Liver (tissue), 3 donors: ENCODE measurements at regions not wholly inside any gene's neighbourhood (a gene's known extent, or its start where the extent isn't known, plus 50 kb on each side); places are given as distances from the start of the nearest gene placed in this dataset.

Experiments used
- ATF3 ChIP-seq: IDR thresholded peaks from 2 replicates; pipeline ENCODE4 v1.6.1; 2016; ENCODE audit warnings: antibody characterized with exemption
- EGR1 ChIP-seq, 2 donors: IDR thresholded peaks; 2 replicates each; pipeline ENCODE4 v1.6.1; 2016 to 2018; ENCODE audit warnings: antibody characterized with exemption in 2 of 2, low read depth in 2 of 2
- FOXA1 ChIP-seq: IDR thresholded peaks from 2 replicates; pipeline ENCODE4 v1.6.1; 2016; ENCODE audit warnings: antibody characterized with exemption
- FOXA2 ChIP-seq: IDR thresholded peaks from 2 replicates; pipeline ENCODE4 v1.6.1; 2016; ENCODE audit warnings: antibody characterized with exemption
- GABPA ChIP-seq, 2 donors: IDR thresholded peaks in 1 of 2; conservative IDR thresholded peaks in 1 of 2; 2 replicates each; pipeline ENCODE4 v1.6.1; 2016; ENCODE audit warnings: antibody characterized with exemption in 2 of 2, mild to moderate bottlenecking in 1 of 2, moderate library complexity in 1 of 2
- JUND ChIP-seq, 2 donors: IDR thresholded peaks; 2 replicates each; pipeline ENCODE4 v1.6.1; 2016; ENCODE audit warnings: antibody characterized with exemption in 2 of 2
- MAX ChIP-seq: IDR thresholded peaks from 2 replicates; pipeline ENCODE4 v1.6.1; 2016; ENCODE audit warnings: antibody characterized with exemption
- RAD21 ChIP-seq, 2 donors: IDR thresholded peaks; 2 replicates each; pipeline ENCODE4 v1.6.1; 2016; ENCODE audit warnings: antibody characterized with exemption in 2 of 2, mild to moderate bottlenecking in 2 of 2
- SP1 ChIP-seq: IDR thresholded peaks from 2 replicates; pipeline ENCODE4 v1.6.1; 2018; ENCODE audit warnings: antibody characterized with exemption, mild to moderate bottlenecking
- TAF1 ChIP-seq: conservative IDR thresholded peaks from 2 replicates; pipeline ENCODE4 v1.6.1; 2016; ENCODE audit warnings: antibody characterized with exemption, mild to moderate bottlenecking
- YY1 ChIP-seq: IDR thresholded peaks from 2 replicates; pipeline ENCODE4 v1.6.1; 2016; ENCODE audit warnings: antibody characterized with exemption, mild to moderate bottlenecking
- TF ChIP-seq, protein P1 (sequence below): fragments of 150-350 bp; IDR thresholded peaks from 2 replicates; pipeline ENCODE4 v1.5.1; 2017; ENCODE audit warnings: improper control_type of control experiment, low read depth, low read length; ENCODE audit not compliant: missing input control
- TF ChIP-seq, protein P2 (sequence below): IDR thresholded peaks from 2 replicates; pipeline ENCODE4 v1.6.1; 2016; ENCODE audit warnings: antibody characterized with exemption, mild to moderate bottlenecking
- donor health status: healthy.
- donor health status: healthy.

- TF ChIP-seq, protein P1, sequence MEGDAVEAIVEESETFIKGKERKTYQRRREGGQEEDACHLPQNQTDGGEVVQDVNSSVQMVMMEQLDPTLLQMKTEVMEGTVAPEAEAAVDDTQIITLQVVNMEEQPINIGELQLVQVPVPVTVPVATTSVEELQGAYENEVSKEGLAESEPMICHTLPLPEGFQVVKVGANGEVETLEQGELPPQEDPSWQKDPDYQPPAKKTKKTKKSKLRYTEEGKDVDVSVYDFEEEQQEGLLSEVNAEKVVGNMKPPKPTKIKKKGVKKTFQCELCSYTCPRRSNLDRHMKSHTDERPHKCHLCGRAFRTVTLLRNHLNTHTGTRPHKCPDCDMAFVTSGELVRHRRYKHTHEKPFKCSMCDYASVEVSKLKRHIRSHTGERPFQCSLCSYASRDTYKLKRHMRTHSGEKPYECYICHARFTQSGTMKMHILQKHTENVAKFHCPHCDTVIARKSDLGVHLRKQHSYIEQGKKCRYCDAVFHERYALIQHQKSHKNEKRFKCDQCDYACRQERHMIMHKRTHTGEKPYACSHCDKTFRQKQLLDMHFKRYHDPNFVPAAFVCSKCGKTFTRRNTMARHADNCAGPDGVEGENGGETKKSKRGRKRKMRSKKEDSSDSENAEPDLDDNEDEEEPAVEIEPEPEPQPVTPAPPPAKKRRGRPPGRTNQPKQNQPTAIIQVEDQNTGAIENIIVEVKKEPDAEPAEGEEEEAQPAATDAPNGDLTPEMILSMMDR: no peak
- TF ChIP-seq GABPA (IDR thresholded peaks at IDR 0.05 in 1 of 2, conservative IDR thresholded peaks at IDR 0.05 in 1 of 2) (no peak), SP1 (no peak), YY1 (no peak), JUND (IDR thresholded peaks at IDR 0.05) (no peak), TAF1 (no peak), RAD21 (IDR thresholded peaks at IDR 0.05) (no peak), MAX (no peak), ATF3 (no peak), EGR1 (IDR thresholded peaks at IDR 0.05; ENCODE audit: low read depth in 2 of 2) (no peak), FOXA1 (no peak), FOXA2 (no peak)
- TF ChIP-seq, protein P2, sequence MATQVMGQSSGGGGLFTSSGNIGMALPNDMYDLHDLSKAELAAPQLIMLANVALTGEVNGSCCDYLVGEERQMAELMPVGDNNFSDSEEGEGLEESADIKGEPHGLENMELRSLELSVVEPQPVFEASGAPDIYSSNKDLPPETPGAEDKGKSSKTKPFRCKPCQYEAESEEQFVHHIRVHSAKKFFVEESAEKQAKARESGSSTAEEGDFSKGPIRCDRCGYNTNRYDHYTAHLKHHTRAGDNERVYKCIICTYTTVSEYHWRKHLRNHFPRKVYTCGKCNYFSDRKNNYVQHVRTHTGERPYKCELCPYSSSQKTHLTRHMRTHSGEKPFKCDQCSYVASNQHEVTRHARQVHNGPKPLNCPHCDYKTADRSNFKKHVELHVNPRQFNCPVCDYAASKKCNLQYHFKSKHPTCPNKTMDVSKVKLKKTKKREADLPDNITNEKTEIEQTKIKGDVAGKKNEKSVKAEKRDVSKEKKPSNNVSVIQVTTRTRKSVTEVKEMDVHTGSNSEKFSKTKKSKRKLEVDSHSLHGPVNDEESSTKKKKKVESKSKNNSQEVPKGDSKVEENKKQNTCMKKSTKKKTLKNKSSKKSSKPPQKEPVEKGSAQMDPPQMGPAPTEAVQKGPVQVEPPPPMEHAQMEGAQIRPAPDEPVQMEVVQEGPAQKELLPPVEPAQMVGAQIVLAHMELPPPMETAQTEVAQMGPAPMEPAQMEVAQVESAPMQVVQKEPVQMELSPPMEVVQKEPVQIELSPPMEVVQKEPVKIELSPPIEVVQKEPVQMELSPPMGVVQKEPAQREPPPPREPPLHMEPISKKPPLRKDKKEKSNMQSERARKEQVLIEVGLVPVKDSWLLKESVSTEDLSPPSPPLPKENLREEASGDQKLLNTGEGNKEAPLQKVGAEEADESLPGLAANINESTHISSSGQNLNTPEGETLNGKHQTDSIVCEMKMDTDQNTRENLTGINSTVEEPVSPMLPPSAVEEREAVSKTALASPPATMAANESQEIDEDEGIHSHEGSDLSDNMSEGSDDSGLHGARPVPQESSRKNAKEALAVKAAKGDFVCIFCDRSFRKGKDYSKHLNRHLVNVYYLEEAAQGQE: no peak
Observed at GRCh38 chr4:59135248-59135985, 2025.2 kb upstream of the IGFBP7 start.
